ENCODE measurements at regions not wholly inside any gene's neighbourhood (a gene's known extent, or its start where the extent isn't known, plus 50 kb on each side); places are given as distances from the start of the nearest gene placed in this dataset.

DNA sequence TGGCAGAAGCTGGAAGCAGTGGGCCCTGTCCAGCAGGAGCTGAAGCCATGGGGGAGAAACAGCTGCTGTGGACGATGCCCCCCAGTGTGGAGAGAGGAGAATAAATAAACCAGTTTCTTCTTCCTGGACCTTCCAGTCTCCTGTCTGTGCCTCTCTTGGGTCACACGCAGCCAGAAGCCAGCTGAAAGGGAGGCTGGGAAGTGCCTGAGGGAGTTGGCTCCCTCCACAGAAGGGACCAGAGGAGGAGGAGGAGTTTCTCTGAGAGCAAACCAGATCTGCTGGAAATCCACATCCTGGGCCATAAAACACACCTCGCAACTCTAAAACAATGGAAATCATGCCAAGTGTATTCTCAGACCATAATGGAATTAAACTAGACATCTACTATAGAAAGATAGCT, 577.0 kb downstream of the CDH26 start:
- TF ChIP-seq, protein P1, sequence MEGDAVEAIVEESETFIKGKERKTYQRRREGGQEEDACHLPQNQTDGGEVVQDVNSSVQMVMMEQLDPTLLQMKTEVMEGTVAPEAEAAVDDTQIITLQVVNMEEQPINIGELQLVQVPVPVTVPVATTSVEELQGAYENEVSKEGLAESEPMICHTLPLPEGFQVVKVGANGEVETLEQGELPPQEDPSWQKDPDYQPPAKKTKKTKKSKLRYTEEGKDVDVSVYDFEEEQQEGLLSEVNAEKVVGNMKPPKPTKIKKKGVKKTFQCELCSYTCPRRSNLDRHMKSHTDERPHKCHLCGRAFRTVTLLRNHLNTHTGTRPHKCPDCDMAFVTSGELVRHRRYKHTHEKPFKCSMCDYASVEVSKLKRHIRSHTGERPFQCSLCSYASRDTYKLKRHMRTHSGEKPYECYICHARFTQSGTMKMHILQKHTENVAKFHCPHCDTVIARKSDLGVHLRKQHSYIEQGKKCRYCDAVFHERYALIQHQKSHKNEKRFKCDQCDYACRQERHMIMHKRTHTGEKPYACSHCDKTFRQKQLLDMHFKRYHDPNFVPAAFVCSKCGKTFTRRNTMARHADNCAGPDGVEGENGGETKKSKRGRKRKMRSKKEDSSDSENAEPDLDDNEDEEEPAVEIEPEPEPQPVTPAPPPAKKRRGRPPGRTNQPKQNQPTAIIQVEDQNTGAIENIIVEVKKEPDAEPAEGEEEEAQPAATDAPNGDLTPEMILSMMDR (IDR thresholded peaks at IDR 0.05) = no peak
- no peak for TF ChIP-seq PBX3 (IDR thresholded peaks at IDR 0.05)

Measured in SK-N-SH (cell line).